Erythroblast (primary cell): ENCODE measurements at regions not wholly inside any gene's neighbourhood (a gene's known extent, or its start where the extent isn't known, plus 50 kb on each side); places are given as distances from the start of the nearest gene placed in this dataset.

ENCODE experiments used
- GATA1 ChIP-seq: IDR thresholded peaks from 2 replicates; pipeline ENCODE4 v1.6.1; 2011; ENCODE audit warnings: low read depth, mild to moderate bottlenecking, control low read depth, low read length, moderate library complexity
- POLR2A ChIP-seq: IDR thresholded peaks from 2 replicates; pipeline ENCODE4 v1.6.1; 2011; ENCODE audit warnings: mild to moderate bottlenecking, low read length

DNA sequence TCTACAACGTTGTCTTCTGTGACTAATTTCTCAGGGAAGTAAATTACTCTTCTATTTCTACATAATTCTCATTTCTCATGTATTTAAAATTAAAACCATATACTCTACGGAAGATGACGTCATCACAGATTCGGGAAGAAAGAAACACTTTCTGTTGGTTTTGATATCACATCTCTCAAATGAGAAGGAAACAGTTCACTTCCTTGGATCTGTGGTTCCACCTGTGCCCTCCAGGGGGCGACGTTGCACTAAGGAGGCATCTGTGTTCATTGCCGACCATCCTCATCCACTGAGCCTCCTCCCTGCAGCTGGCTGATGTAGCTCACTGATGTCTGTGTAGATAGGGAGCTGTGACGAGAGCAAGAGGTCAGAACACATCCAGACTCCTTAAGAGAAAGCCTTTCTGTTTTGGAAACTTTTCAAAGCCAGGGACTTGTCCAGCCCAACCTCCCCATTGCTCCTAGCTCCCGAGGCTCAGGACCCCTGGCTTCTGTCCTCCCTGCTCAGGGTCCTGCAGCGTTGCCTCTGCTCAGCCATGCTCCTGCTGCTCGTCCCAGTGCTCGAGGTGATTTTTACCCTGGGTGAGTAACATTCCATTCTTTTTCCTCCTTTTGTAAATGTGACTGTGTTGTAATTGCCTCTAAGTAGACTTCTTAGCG lies 172.7 kb upstream of the OR4E1 start:
- TF ChIP-seq POLR2A, result no peak
- no peak for TF ChIP-seq GATA1
